OCI-LY3 (cell line): ENCODE measurements at regions not wholly inside any gene's neighbourhood (a gene's known extent, or its start where the extent isn't known, plus 50 kb on each side); places are given as distances from the start of the nearest gene placed in this dataset.

Experiments used
- CTCF ChIP-seq: fragments of 200-600, 300-600 bp; sonication (generic); IDR thresholded peaks from 2 replicates; pipeline ENCODE4 v1.5.1; 2014; ENCODE audit warnings: antibody characterized with exemption, low read length, low read depth
- EZH2phosphoT487 ChIP-seq: fragments of 200-600 bp; shearing (Covaris generic); IDR thresholded peaks from 2 replicates; pipeline ENCODE4 v1.6.1; 2018; ENCODE audit warnings: antibody characterized with exemption, mixed run types, low read depth

DNA sequence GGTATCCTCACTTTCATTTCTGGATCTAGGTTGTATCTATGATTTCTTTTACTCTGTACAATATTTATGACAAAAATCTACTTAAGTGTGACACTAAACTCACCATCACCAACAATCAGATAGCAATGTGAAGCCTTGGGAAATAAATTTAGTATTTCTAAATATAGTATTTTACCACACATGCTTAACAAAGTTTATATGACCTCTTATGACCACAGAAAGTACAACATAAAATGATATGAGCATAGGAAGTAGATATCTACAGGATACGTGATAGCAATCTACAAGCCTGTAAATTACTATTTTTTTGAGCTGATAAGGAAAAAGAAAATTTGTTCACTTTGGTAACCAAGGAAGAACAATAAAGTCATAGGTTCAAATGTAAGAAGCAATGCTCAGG, 910.4 kb upstream of the CITED2 start:
- TF ChIP-seq CTCF (no peak), EZH2phosphoT487 (no peak)
